HFF-Myc (cell line): ENCODE measurements at regions not wholly inside any gene's neighbourhood (a gene's known extent, or its start where the extent isn't known, plus 50 kb on each side); places are given as distances from the start of the nearest gene placed in this dataset.
"Not testable (repeated sequence)": the region's sequence is repeated elsewhere in the genome, so short reads cannot be mapped to it uniquely, and the experiment has no call there.

Experiments used
- DNase-seq: peaks from one replicate; pipeline ENCODE4 v3.0.0-alpha.2; 2011; ENCODE audit warnings: low read depth; ENCODE audit errors: extremely low read depth
- H3K4me3 ChIP-seq: replicated peaks from 2 replicates; pipeline ENCODE4 v1.5.1; 2011; ENCODE audit warnings: low read depth, mild to moderate bottlenecking, control low read depth, low read length

- not testable (repeated sequence) for DNase-seq, H3K4me3 ChIP-seq
Observed at GRCh38 chr1:120288814-120289600, 112.7 kb upstream of the SEC22B start.

- H3K4me3 ChIP-seq, DNase-seq: not testable (repeated sequence)
Observed at GRCh38 chr1:120288167-120288566, 111.8 kb upstream of the SEC22B start.

- not testable (repeated sequence) for DNase-seq, H3K4me3 ChIP-seq
Observed at GRCh38 chr1:120282744-120283464, 106.6 kb upstream of the SEC22B start.

GRCh38 chr1:120278259-120278610 is 101.9 kb upstream of the SEC22B start:
- H3K4me3 ChIP-seq, DNase-seq: not testable (repeated sequence)

- DNase-seq, H3K4me3 ChIP-seq: not testable (repeated sequence)
Observed at GRCh38 chr1:120277428-120278258, 101.3 kb upstream of the SEC22B start.

- DNase-seq, H3K4me3 ChIP-seq: not testable (repeated sequence)
Observed at GRCh38 chr1:120276710-120277109, 100.4 kb upstream of the SEC22B start.

- not testable (repeated sequence) for DNase-seq, H3K4me3 ChIP-seq
Observed at GRCh38 chr1:120274438-120274837, 98.1 kb upstream of the SEC22B start.

GRCh38 chr1:120273363-120273762 is 97.0 kb upstream of the SEC22B start:
- not testable (repeated sequence) for H3K4me3 ChIP-seq, DNase-seq

GRCh38 chr1:120272242-120272641 is 95.9 kb upstream of the SEC22B start:
- not testable (repeated sequence) for H3K4me3 ChIP-seq, DNase-seq

- not testable (repeated sequence) for H3K4me3 ChIP-seq, DNase-seq
Observed at GRCh38 chr1:120271561-120272221, 95.4 kb upstream of the SEC22B start.

- not testable (repeated sequence) for DNase-seq, H3K4me3 ChIP-seq
Observed at GRCh38 chr1:120267894-120268551, 91.7 kb upstream of the SEC22B start.

GRCh38 chr1:120264564-120264963 is 88.2 kb upstream of the SEC22B start:
- not testable (repeated sequence) for DNase-seq, H3K4me3 ChIP-seq

GRCh38 chr1:120262791-120263751 is 86.8 kb upstream of the SEC22B start:
- DNase-seq, H3K4me3 ChIP-seq: not testable (repeated sequence)

GRCh38 chr1:120257778-120258105 is 81.4 kb upstream of the SEC22B start:
- not testable (repeated sequence) for H3K4me3 ChIP-seq, DNase-seq

- not testable (repeated sequence) for DNase-seq, H3K4me3 ChIP-seq
Observed at GRCh38 chr1:120257064-120257777, 80.9 kb upstream of the SEC22B start.

- H3K4me3 ChIP-seq, DNase-seq: not testable (repeated sequence)
Observed at GRCh38 chr1:120250756-120251155, 74.4 kb upstream of the SEC22B start.
